ENCODE measurements at regions not wholly inside any gene's neighbourhood (a gene's known extent, or its start where the extent isn't known, plus 50 kb on each side); places are given as distances from the start of the nearest gene placed in this dataset.

DNA sequence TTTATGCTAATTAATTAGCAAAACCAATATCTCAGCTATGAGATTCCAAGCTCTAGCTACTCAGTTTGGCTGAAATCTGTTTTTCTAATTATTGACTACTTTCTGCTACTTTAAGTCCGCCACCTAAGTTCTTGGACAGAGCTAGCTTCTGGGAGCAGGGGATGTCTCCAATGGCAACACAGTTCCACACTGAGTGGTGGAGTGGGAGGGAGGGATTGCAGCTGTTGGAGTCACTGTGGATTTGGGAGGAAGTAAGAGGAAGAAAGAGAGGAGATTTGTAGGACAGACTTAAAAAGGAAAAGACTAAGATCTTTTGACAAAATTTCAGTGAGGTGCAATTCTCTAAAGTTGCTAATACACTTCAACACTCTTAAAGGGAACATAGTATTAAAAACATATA is 450.8 kb downstream of the NFIB start:
- no peaks in the 10 kb centered on the region for H3K27me3 ChIP-seq (ENCODE audit: control insufficient read depth in 2 of 2, insufficient read depth in 2 of 2, low read length in 2 of 2)
- peaks cover 0 to 12% (median 1%) of the 10 kb centered on the region in 11 donors for H3K9me3 Mint-ChIP-seq
- DNase-seq, result no peak
- ATAC-seq, result no peak
- no peak overlapping the region for H3K27ac ChIP-seq (ENCODE audit: low read depth, low read length)
- H3K36me3 Mint-ChIP-seq, result no peaks in the 10 kb centered on the region
- no peak overlapping the region for H3K4me3 ChIP-seq (ENCODE audit: low read length)
- no peak overlapping the region for H3K4me3 Mint-ChIP-seq
- H3K27me3 Mint-ChIP-seq, result no peaks in the 10 kb centered on the region
- no peak overlapping the region for H3K27ac Mint-ChIP-seq
- no peaks in the 10 kb centered on the region for H3K4me1 ChIP-seq (ENCODE audit: control insufficient read depth in 2 of 2, insufficient read depth in 2 of 2, low read length in 2 of 2)
- CTCF ChIA-PET, result no interaction called here
- H3K9me3 ChIP-seq (ENCODE audit: control insufficient read depth in 2 of 3, low read length in 3 of 3), result no peaks in the 10 kb centered on the region
- H3K36me3 ChIP-seq (ENCODE audit: control insufficient read depth in 2 of 3, insufficient read depth in 3 of 3, low read length in 3 of 3), result no peaks in the 10 kb centered on the region
- H3K4me1 Mint-ChIP-seq, result no peaks in the 10 kb centered on the region
- POLR2A ChIA-PET, result no interaction called here
- intact Hi-C loops (cut with micrococcal nuclease), result no loop called here

DNA sequence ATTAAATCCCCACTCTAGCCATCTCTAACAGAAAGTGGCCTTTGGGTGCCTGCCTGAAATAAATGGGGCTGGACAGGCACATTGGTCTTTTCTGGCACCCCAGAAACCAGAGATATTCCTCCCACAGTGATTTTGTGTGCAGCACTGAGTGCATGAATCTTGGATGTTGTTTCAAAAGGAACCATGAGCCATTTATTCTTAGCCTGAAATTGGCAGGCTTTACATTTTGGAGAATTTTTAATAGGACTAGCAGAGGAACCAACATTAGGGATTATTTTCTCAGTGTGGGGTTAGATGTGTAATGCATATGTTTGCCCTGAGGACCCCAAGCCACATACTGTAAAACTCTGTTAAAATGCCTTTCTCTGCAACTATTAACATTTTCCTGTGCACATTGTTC is 451.3 kb downstream of the NFIB start:
- Histone ChIP-seq H3K4me3 (ENCODE audit: low read length) (no peak overlapping the region), H3K36me3 (ENCODE audit: control insufficient read depth in 2 of 3, insufficient read depth in 3 of 3, low read length in 3 of 3) (no peaks in the 10 kb centered on the region), H3K27me3 (ENCODE audit: control insufficient read depth in 2 of 2, insufficient read depth in 2 of 2, low read length in 2 of 2) (no peaks in the 10 kb centered on the region), H3K4me1 (ENCODE audit: control insufficient read depth in 2 of 2, insufficient read depth in 2 of 2, low read length in 2 of 2) (no peaks in the 10 kb centered on the region), H3K9me3 (ENCODE audit: control insufficient read depth in 2 of 3, low read length in 3 of 3) (no peaks in the 10 kb centered on the region), H3K27ac (ENCODE audit: low read depth, low read length) (no peak overlapping the region)
- Mint-ChIP-seq H3K27ac (no peak overlapping the region), H3K4me1 (no peaks in the 10 kb centered on the region), H3K9me3 (peaks cover 0 to 12% (median 1%) of the 10 kb centered on the region in 11 donors), H3K4me3 (no peak overlapping the region), H3K36me3 (no peaks in the 10 kb centered on the region), H3K27me3 (no peaks in the 10 kb centered on the region)
- ChIA-PET POLR2A (no interaction called here), CTCF (no interaction called here)
- DNase-seq (no peak), ATAC-seq (no peak)
- intact Hi-C loops (cut with micrococcal nuclease), result no loop called here

DNA sequence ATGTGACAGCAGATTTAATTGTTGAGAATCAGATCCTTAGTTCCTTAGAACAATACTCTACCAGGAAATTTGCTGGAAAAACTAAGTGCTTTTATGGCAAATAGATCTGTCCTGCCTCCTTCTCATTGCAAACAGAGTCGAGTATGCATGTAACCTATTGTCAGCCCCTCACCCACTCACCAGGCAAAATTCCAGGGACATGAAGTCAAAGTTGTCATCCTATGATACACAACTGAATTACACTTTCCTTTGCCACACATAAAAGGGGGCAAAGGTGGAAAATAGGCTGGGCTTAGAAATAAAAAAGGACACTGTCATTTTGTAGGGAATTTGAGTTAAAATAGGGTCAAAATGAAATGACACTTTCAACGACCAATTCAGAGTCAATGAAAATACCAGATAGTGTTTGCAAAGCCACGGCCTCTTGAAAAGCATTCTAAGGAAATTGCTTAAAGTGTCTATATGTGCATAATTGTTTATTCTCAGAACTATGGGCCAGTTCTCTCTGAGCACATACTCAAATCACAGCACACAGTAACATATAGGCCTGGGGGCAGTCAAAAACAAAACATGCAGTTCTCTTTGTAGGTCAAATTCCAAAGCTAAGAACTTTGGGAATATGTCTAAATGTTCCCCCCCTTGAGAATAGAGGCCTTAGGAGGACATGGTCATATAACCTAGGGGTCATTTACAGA is 452.8 kb downstream of the NFIB start:
- Mint-ChIP-seq H3K27me3 (no peaks in the 10 kb centered on the region), H3K27ac (no peak overlapping the region), H3K4me1 (no peaks in the 10 kb centered on the region), H3K4me3 (no peak overlapping the region), H3K36me3 (no peaks in the 10 kb centered on the region), H3K9me3 (peaks cover 0 to 20% (median 5%) of the 10 kb centered on the region in 11 donors)
- ATAC-seq, result no peak
- intact Hi-C loops (cut with micrococcal nuclease), result no loop called here
- H3K4me1 ChIP-seq (ENCODE audit: control insufficient read depth in 2 of 2, insufficient read depth in 2 of 2, low read length in 2 of 2), result no peaks in the 10 kb centered on the region
- H3K4me3 ChIP-seq (ENCODE audit: low read length), result no peak overlapping the region
- H3K27me3 ChIP-seq (ENCODE audit: control insufficient read depth in 2 of 2, insufficient read depth in 2 of 2, low read length in 2 of 2), result no peaks in the 10 kb centered on the region
- H3K36me3 ChIP-seq (ENCODE audit: control insufficient read depth in 2 of 3, insufficient read depth in 3 of 3, low read length in 3 of 3), result no peaks in the 10 kb centered on the region
- no peak overlapping the region for H3K27ac ChIP-seq (ENCODE audit: low read depth, low read length)
- H3K9me3 ChIP-seq (ENCODE audit: control insufficient read depth in 2 of 3, low read length in 3 of 3), result no peaks in the 10 kb centered on the region
- DNase-seq, result no peak
- CTCF ChIA-PET, result no interaction called here
- POLR2A ChIA-PET, result no interaction called here

DNA sequence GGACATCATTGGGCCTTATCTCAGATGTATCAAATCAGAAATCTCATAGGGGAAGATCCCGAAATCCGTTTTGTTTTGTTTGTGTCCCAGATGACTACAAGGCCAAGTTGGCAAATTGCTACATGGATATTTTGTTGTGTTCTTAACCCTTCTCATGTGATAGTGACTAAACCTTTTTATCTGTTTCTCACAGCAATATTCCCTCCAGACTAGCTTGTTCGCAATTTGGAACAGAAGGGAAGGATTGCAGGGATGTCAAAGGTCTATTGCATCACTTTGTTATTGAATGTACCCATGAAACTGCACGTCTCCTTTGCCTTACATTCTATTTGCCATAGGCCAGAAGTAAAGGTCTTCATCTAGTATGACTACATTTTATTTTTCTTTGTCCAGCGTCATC is 453.9 kb downstream of the NFIB start:
- ChIA-PET POLR2A (no interaction called here), CTCF (no interaction called here)
- H3K27me3 Mint-ChIP-seq, result no peaks in the 10 kb centered on the region
- no peak for DNase-seq
- no peak overlapping the region for H3K4me3 ChIP-seq (ENCODE audit: low read length)
- H3K27me3 ChIP-seq (ENCODE audit: control insufficient read depth in 2 of 2, insufficient read depth in 2 of 2, low read length in 2 of 2), result no peaks in the 10 kb centered on the region
- H3K36me3 Mint-ChIP-seq, result no peaks in the 10 kb centered on the region
- no peaks in the 10 kb centered on the region for H3K9me3 ChIP-seq (ENCODE audit: control insufficient read depth in 2 of 3, low read length in 3 of 3)
- no peak for ATAC-seq
- intact Hi-C loops (cut with micrococcal nuclease), result no loop called here
- H3K4me3 Mint-ChIP-seq, result no peak overlapping the region
- H3K4me1 ChIP-seq (ENCODE audit: control insufficient read depth in 2 of 2, insufficient read depth in 2 of 2, low read length in 2 of 2), result no peaks in the 10 kb centered on the region
- H3K27ac ChIP-seq (ENCODE audit: low read depth, low read length), result no peak overlapping the region
- H3K36me3 ChIP-seq (ENCODE audit: control insufficient read depth in 2 of 3, insufficient read depth in 3 of 3, low read length in 3 of 3), result no peaks in the 10 kb centered on the region
- H3K9me3 Mint-ChIP-seq, result peaks cover 0 to 25% (median 5%) of the 10 kb centered on the region in 11 donors
- no peak overlapping the region for H3K27ac Mint-ChIP-seq
- no peaks in the 10 kb centered on the region for H3K4me1 Mint-ChIP-seq

GRCh38 chr9:13857521-13857920 is 456.4 kb downstream of the NFIB start:
- Histone ChIP-seq H3K4me1 (ENCODE audit: control insufficient read depth in 2 of 2, insufficient read depth in 2 of 2, low read length in 2 of 2) (no peaks in the 10 kb centered on the region), H3K36me3 (ENCODE audit: control insufficient read depth in 2 of 3, insufficient read depth in 3 of 3, low read length in 3 of 3) (no peaks in the 10 kb centered on the region), H3K4me3 (ENCODE audit: low read length) (no peak overlapping the region), H3K9me3 (ENCODE audit: control insufficient read depth in 2 of 3, low read length in 3 of 3) (no peaks in the 10 kb centered on the region), H3K27ac (ENCODE audit: low read depth, low read length) (no peak overlapping the region), H3K27me3 (ENCODE audit: control insufficient read depth in 2 of 2, insufficient read depth in 2 of 2, low read length in 2 of 2) (no peaks in the 10 kb centered on the region)
- no peak for ATAC-seq
- Mint-ChIP-seq H3K4me3 (no peak overlapping the region), H3K9me3 (peaks cover 0 to 18% (median 5%) of the 10 kb centered on the region in 11 donors), H3K36me3 (no peaks in the 10 kb centered on the region), H3K27ac (no peak overlapping the region), H3K4me1 (no peaks in the 10 kb centered on the region), H3K27me3 (no peaks in the 10 kb centered on the region)
- POLR2A ChIA-PET, result no interaction called here
- no peak for DNase-seq
- CTCF ChIA-PET, result no interaction called here
- intact Hi-C loops (cut with micrococcal nuclease), result no loop called here

DNA sequence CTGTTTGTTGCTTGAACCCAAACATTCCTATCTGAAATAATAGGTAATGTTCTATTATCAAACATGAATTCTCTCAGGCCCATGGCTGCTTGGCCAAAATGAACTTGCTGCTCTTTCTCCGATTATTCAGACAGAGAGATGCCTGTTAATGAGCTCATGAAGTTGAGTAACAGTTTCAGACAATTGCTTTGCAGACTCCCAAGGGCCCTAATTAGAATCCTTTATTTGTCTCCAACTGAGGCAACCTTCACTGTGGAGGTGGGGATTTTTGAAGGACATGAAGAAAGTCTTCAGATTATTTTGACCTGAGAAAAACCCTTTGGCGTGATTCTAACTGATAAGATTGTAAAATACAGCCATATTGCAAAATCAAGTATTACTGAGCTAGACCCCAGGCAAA is 466.7 kb downstream of the NFIB start:
- H3K27me3 ChIP-seq (ENCODE audit: control insufficient read depth in 2 of 2, insufficient read depth in 2 of 2, low read length in 2 of 2), result no peaks in the 10 kb centered on the region
- no peaks in the 10 kb centered on the region for H3K27me3 Mint-ChIP-seq
- ATAC-seq (no peak), DNase-seq (no peak)
- no peaks in the 10 kb centered on the region for H3K9me3 ChIP-seq (ENCODE audit: control insufficient read depth in 2 of 3, low read length in 3 of 3)
- POLR2A ChIA-PET, result no interaction called here
- no peak overlapping the region for H3K27ac ChIP-seq (ENCODE audit: low read depth, low read length)
- H3K4me3 ChIP-seq (ENCODE audit: low read length), result no peak overlapping the region
- no peak overlapping the region for H3K4me3 Mint-ChIP-seq
- H3K4me1 ChIP-seq (ENCODE audit: control insufficient read depth in 2 of 2, insufficient read depth in 2 of 2, low read length in 2 of 2), result no peaks in the 10 kb centered on the region
- intact Hi-C loops (cut with micrococcal nuclease), result no loop called here
- peaks cover 0 to 25% (median 4%) of the 10 kb centered on the region in 11 donors for H3K9me3 Mint-ChIP-seq
- no peaks in the 10 kb centered on the region for H3K36me3 Mint-ChIP-seq
- no peaks in the 10 kb centered on the region for H3K36me3 ChIP-seq (ENCODE audit: control insufficient read depth in 2 of 3, insufficient read depth in 3 of 3, low read length in 3 of 3)
- no peaks in the 10 kb centered on the region for H3K4me1 Mint-ChIP-seq
- CTCF ChIA-PET, result no interaction called here
- H3K27ac Mint-ChIP-seq, result no peak overlapping the region

DNA sequence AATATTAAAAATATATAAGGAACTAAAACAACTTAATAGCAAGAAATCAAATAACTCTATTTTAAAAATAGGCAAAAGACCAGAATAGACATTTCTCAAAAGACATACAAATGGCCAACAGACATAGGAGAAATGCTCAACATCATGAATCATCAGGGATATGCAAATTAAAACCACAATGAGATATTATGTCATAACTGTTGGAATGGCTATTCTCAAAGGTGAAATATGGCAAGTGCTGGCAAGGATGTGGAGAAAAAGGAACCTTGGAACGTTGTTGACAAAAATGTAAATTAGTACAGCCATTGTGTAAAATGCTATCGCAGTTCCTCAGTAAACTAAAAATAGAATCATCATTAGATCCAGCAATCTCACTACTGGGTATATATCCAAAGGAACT is 468.5 kb downstream of the NFIB start:
- intact Hi-C loops (cut with micrococcal nuclease), result no loop called here
- Mint-ChIP-seq H3K27me3 (no peaks in the 10 kb centered on the region), H3K4me3 (no peak overlapping the region), H3K27ac (no peak overlapping the region), H3K4me1 (no peaks in the 10 kb centered on the region), H3K36me3 (no peaks in the 10 kb centered on the region), H3K9me3 (peaks cover 0 to 22% (median 5%) of the 10 kb centered on the region in 11 donors)
- POLR2A ChIA-PET, result no interaction called here
- Histone ChIP-seq H3K9me3 (ENCODE audit: control insufficient read depth in 2 of 3, low read length in 3 of 3) (no peaks in the 10 kb centered on the region), H3K36me3 (ENCODE audit: control insufficient read depth in 2 of 3, insufficient read depth in 3 of 3, low read length in 3 of 3) (no peaks in the 10 kb centered on the region), H3K27ac (ENCODE audit: low read depth, low read length) (no peak overlapping the region), H3K4me1 (ENCODE audit: control insufficient read depth in 2 of 2, insufficient read depth in 2 of 2, low read length in 2 of 2) (no peaks in the 10 kb centered on the region), H3K4me3 (ENCODE audit: low read length) (no peak overlapping the region), H3K27me3 (ENCODE audit: control insufficient read depth in 2 of 2, insufficient read depth in 2 of 2, low read length in 2 of 2) (no peaks in the 10 kb centered on the region)
- no peak for DNase-seq
- ATAC-seq, result no peak
- CTCF ChIA-PET, result no interaction called here
